ENCODE measurements at regions not wholly inside any gene's neighbourhood (a gene's known extent, or its start where the extent isn't known, plus 50 kb on each side); places are given as distances from the start of the nearest gene placed in this dataset.

- Mint-ChIP-seq H3K27me3 (ENCODE audit: unreplicated experiment) (no peaks in the 10 kb centered on the region), H3K4me3 (ENCODE audit: unreplicated experiment) (no peak overlapping the region), H3K9me3 (ENCODE audit: unreplicated experiment) (no peaks in the 10 kb centered on the region), H3K36me3 (ENCODE audit: low read depth, unreplicated experiment) (no peaks in the 10 kb centered on the region), H3K4me1 (ENCODE audit: unreplicated experiment) (no peaks in the 10 kb centered on the region), H3K27ac (ENCODE audit: unreplicated experiment) (no peak overlapping the region)
- TF ChIP-seq CTCF (IDR thresholded peaks at IDR 0.05; ENCODE audit: unreplicated experiment), result no peak
- DNase-seq (ENCODE audit: low spot score), result no peak
These were observed 176.5 kb downstream of the BMP4 start for GRCh38 chr14:53780051-53780555.

- TF ChIP-seq CTCF (IDR thresholded peaks at IDR 0.05; ENCODE audit: unreplicated experiment), result no peak
- Mint-ChIP-seq H3K4me3 (ENCODE audit: unreplicated experiment) (no peak overlapping the region), H3K27ac (ENCODE audit: unreplicated experiment) (no peak overlapping the region), H3K9me3 (ENCODE audit: unreplicated experiment) (no peaks in the 10 kb centered on the region), H3K27me3 (ENCODE audit: unreplicated experiment) (no peaks in the 10 kb centered on the region), H3K4me1 (ENCODE audit: unreplicated experiment) (no peaks in the 10 kb centered on the region), H3K36me3 (ENCODE audit: low read depth, unreplicated experiment) (no peaks in the 10 kb centered on the region)
- no peak for DNase-seq (ENCODE audit: low spot score)
These were observed 177.3 kb downstream of the BMP4 start for GRCh38 chr14:53779301-53779700.

- H3K27me3 Mint-ChIP-seq (ENCODE audit: unreplicated experiment), result no peaks in the 10 kb centered on the region
- no peaks in the 10 kb centered on the region for H3K9me3 Mint-ChIP-seq (ENCODE audit: unreplicated experiment)
- no peak for DNase-seq (ENCODE audit: low spot score)
- no peak overlapping the region for H3K27ac Mint-ChIP-seq (ENCODE audit: unreplicated experiment)
- no peaks in the 10 kb centered on the region for H3K36me3 Mint-ChIP-seq (ENCODE audit: low read depth, unreplicated experiment)
- no peak overlapping the region for H3K4me3 Mint-ChIP-seq (ENCODE audit: unreplicated experiment)
- TF ChIP-seq CTCF (IDR thresholded peaks at IDR 0.05; ENCODE audit: unreplicated experiment), result no peak
- no peaks in the 10 kb centered on the region for H3K4me1 Mint-ChIP-seq (ENCODE audit: unreplicated experiment)
These were observed 178.4 kb downstream of the BMP4 start for GRCh38 chr14:53778263-53778662.

- Mint-ChIP-seq H3K9me3 (ENCODE audit: unreplicated experiment) (no peaks in the 10 kb centered on the region), H3K4me1 (ENCODE audit: unreplicated experiment) (no peaks in the 10 kb centered on the region), H3K4me3 (ENCODE audit: unreplicated experiment) (no peak overlapping the region), H3K36me3 (ENCODE audit: low read depth, unreplicated experiment) (no peaks in the 10 kb centered on the region), H3K27me3 (ENCODE audit: unreplicated experiment) (no peaks in the 10 kb centered on the region), H3K27ac (ENCODE audit: unreplicated experiment) (no peak overlapping the region)
- DNase-seq (ENCODE audit: low spot score), result no peak
- no peak for TF ChIP-seq CTCF (IDR thresholded peaks at IDR 0.05; ENCODE audit: unreplicated experiment)
These were observed 183.7 kb downstream of the BMP4 start for GRCh38 chr14:53772936-53773335.

GRCh38 chr14:53767566-53767965, 189.1 kb downstream of the BMP4 start:
- DNase-seq (ENCODE audit: low spot score), result no peak
- Mint-ChIP-seq H3K27me3 (ENCODE audit: unreplicated experiment) (no peaks in the 10 kb centered on the region), H3K9me3 (ENCODE audit: unreplicated experiment) (no peaks in the 10 kb centered on the region), H3K36me3 (ENCODE audit: low read depth, unreplicated experiment) (no peaks in the 10 kb centered on the region), H3K27ac (ENCODE audit: unreplicated experiment) (no peak overlapping the region), H3K4me1 (ENCODE audit: unreplicated experiment) (no peaks in the 10 kb centered on the region), H3K4me3 (ENCODE audit: unreplicated experiment) (no peak overlapping the region)
- no peak for TF ChIP-seq CTCF (IDR thresholded peaks at IDR 0.05; ENCODE audit: unreplicated experiment)

Data from endothelial cell (in vitro differentiated cells).